Peyer's patch (tissue), 4 donors: ENCODE measurements at regions not wholly inside any gene's neighbourhood (a gene's known extent, or its start where the extent isn't known, plus 50 kb on each side); places are given as distances from the start of the nearest gene placed in this dataset.

Source experiments
- DNase-seq, 3 donors: peaks; one replicate each; pipeline ENCODE4 v3.0.0-alpha.2; 2017 to 2019
- H3K27ac ChIP-seq, 4 donors: fragments of 200-600 bp; sonication (generic); one replicate each; pipeline ENCODE4 v1.5.1; 2016 to 2019
- H3K27me3 ChIP-seq, 2 donors: fragments of 200-600 bp; sonication (generic); one replicate each; pipeline ENCODE4 v1.5.1; 2019
- H3K36me3 ChIP-seq, 3 donors: fragments of 200-600 bp; sonication (generic); one replicate each; pipeline ENCODE4 v1.5.1; 2016 to 2019
- H3K4me1 ChIP-seq, 4 donors: fragments of 200-600 bp; sonication (generic); one replicate each; pipeline ENCODE4 v1.5.1; 2016 to 2019
- H3K4me3 ChIP-seq, 4 donors: fragments of 200-600 bp; sonication (generic); 1 replicate in 3 of 4; 2 replicates in 1 of 4; pipeline ENCODE4 v1.5.1; 2016 to 2019; ENCODE audit warnings: mild to moderate bottlenecking in 1 of 4
- H3K9me3 ChIP-seq, 4 donors: fragments of 200-600 bp; sonication (generic); one replicate each; pipeline ENCODE4 v1.5.1; 2016 to 2019; ENCODE audit warnings: mild to moderate bottlenecking in 1 of 4
- CTCF ChIP-seq, 6 experiments: fragments of 450-650 bp in 4 of 6; fragments of 200-600 bp in 2 of 6; sonication (generic) in 1 of 6; IDR thresholded peaks; one replicate each; pipeline ENCODE4 v1.5.1; 2017 to 2019; ENCODE audit warnings: antibody characterized with exemption in 6 of 6, mild to moderate bottlenecking in 3 of 6, moderate library complexity in 1 of 6
- POLR2A ChIP-seq, 2 donors: fragments of 450-650 bp; IDR thresholded peaks; one replicate each; pipeline ENCODE4 v1.5.1; 2017; ENCODE audit warnings: antibody characterized with exemption in 2 of 2, mild to moderate bottlenecking in 2 of 2, moderate library complexity in 2 of 2

DNA sequence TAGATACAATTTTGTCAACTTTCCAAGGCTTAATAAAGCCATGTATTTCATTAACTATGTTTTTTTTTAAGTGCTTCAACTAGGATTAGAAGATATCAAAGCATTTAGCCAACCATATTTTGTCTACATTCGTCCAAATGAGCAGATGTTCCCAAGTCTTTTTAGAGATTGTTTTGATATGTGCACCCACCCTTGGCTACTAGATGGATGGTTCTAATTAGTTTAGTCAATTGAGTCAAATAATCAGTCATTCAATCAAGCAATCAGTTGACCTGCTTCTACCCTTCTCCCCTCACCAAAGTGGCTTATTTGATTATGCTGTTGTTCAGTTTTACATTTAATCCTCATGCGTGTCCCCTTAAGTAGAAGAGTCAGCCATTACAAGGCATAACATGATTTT lies 319.5 kb upstream of the TNC start:
- Histone ChIP-seq H3K9me3 (no peaks in the 10 kb centered on the region), H3K4me3 (no peak overlapping the region), H3K36me3 (no peaks in the 10 kb centered on the region), H3K27me3 (no peaks in the 10 kb centered on the region), H3K4me1 (no peaks in the 10 kb centered on the region), H3K27ac (no peak overlapping the region)
- no peak for TF ChIP-seq POLR2A (IDR thresholded peaks at IDR 0.05)
- TF ChIP-seq CTCF (IDR thresholded peaks at IDR 0.05) = no peak
- DNase-seq = no peak

- no peaks in the 10 kb centered on the region for H3K36me3 ChIP-seq
- no peaks in the 10 kb centered on the region for H3K27me3 ChIP-seq
- TF ChIP-seq POLR2A (IDR thresholded peaks at IDR 0.05) (no peak), CTCF (IDR thresholded peaks at IDR 0.05) (no peak)
- no peaks in the 10 kb centered on the region for H3K4me1 ChIP-seq
- H3K4me3 ChIP-seq = no peak overlapping the region
- H3K9me3 ChIP-seq = no peaks in the 10 kb centered on the region
- no peak overlapping the region for H3K27ac ChIP-seq
- no peak for DNase-seq
Measured at GRCh38 chr9:115439641-115440040, 321.7 kb upstream of the TNC start.

GRCh38 chr9:115442054-115442453 lies 324.1 kb upstream of the TNC start:
- Histone ChIP-seq H3K27ac (peak overlapping the region in 1 of 4 donors; percentile 40), H3K27me3 (no peaks in the 10 kb centered on the region), H3K36me3 (no peaks in the 10 kb centered on the region), H3K4me1 (no peaks in the 10 kb centered on the region), H3K4me3 (no peak overlapping the region), H3K9me3 (no peaks in the 10 kb centered on the region)
- TF ChIP-seq POLR2A (IDR thresholded peaks at IDR 0.05) (no peak), CTCF (IDR thresholded peaks at IDR 0.05) (no peak)
- DNase-seq = no peak

DNA sequence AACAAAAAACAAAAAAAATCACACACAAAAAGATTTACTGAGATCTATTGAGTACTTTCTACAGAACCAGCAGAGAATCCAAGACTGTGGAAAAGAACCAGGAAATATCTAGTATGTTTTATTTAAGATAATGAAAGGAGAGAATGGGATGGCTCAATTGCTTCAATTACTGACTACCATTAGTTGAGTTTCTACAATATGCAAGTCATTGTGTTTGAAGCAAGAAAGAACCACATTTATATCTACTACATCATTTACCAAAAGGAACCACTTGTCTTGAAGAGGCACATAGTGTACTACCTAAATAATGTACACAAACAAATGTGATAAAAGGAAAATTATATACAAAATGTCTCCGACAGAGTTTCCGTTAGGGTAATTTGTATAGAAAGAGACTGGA lies 325.9 kb upstream of the TNC start:
- Histone ChIP-seq H3K36me3 (no peaks in the 10 kb centered on the region), H3K27me3 (no peaks in the 10 kb centered on the region), H3K9me3 (no peaks in the 10 kb centered on the region), H3K27ac (no peak overlapping the region), H3K4me1 (no peaks in the 10 kb centered on the region), H3K4me3 (no peak overlapping the region)
- TF ChIP-seq POLR2A (IDR thresholded peaks at IDR 0.05) (no peak), CTCF (IDR thresholded peaks at IDR 0.05) (no peak)
- DNase-seq = no peak

DNA sequence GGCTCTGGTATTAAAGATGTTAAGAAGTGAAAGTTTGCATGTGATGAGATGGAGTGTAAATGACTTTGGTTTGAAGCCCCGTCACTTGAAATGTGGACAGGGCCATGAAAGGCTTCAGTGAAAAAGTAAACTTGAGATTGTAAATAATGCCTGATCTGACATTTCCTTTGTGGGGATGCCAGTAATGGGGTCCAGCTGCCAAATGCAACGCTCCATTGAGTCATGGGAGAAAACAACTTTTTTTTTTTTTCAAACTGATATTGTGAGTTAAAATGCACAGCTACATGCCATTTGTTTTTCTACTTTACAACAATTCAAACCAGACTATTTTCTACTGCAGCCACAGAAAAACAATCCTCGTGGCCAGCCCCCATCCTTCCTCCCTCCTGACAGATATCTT lies 327.0 kb upstream of the TNC start:
- Histone ChIP-seq H3K4me1 (no peaks in the 10 kb centered on the region), H3K4me3 (no peak overlapping the region), H3K27me3 (no peaks in the 10 kb centered on the region), H3K9me3 (no peaks in the 10 kb centered on the region), H3K27ac (peak overlapping the region in 1 of 4 donors; percentile 28), H3K36me3 (no peaks in the 10 kb centered on the region)
- TF ChIP-seq CTCF (IDR thresholded peaks at IDR 0.05) (no peak), POLR2A (IDR thresholded peaks at IDR 0.05) (no peak)
- no peak for DNase-seq

DNA sequence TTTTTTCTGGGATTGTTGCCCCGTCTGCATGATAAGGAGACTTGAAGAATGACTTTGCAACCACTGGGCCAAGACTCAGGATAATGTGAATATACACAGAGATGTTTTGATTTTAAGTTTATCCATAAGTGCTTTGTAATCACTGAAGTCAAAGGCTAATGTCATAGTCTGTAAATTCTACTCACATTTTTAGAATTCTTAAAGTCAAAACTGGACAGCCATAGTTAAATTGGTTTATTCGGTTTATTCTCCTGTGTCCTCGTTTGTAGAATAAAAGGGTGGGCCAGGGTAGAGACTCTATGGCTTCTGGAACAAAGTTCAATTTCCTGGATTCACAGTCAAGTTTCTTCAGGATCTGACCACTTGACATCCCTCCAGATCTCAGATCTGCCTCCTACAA lies 327.7 kb upstream of the TNC start:
- Histone ChIP-seq H3K4me3 (no peak overlapping the region), H3K27ac (no peak overlapping the region), H3K36me3 (no peaks in the 10 kb centered on the region), H3K27me3 (no peaks in the 10 kb centered on the region), H3K4me1 (no peaks in the 10 kb centered on the region), H3K9me3 (no peaks in the 10 kb centered on the region)
- DNase-seq = no peak
- no peak for TF ChIP-seq CTCF (IDR thresholded peaks at IDR 0.05)
- TF ChIP-seq POLR2A (IDR thresholded peaks at IDR 0.05) = no peak
